AG04449 (cell line): ENCODE measurements at regions not wholly inside any gene's neighbourhood (a gene's known extent, or its start where the extent isn't known, plus 50 kb on each side); places are given as distances from the start of the nearest gene placed in this dataset.
"Not testable (repeated sequence)": the region's sequence is repeated elsewhere in the genome, so short reads cannot be mapped to it uniquely, and the experiment has no call there.

Source experiments
- CTCF ChIA-PET: fragments of 350-600 bp; formaldehyde crosslinking; extraction: SDS; loops from one replicate; lab custom pipeline; 2021; ENCODE audit warnings: antibody characterized with exemption; lab: Yijun Ruan, JAX
- POLR2A ChIA-PET: fragments of 400-600, 350-600 bp; formaldehyde crosslinking; extraction: SDS; loops from one replicate; lab custom pipeline; 2020; ENCODE audit warnings: antibody characterized with exemption, inconsistent platforms; lab: Yijun Ruan, JAX
- DNase-seq: peaks from one replicate; pipeline ENCODE4 v3.0.0-alpha.2; 2010; ENCODE audit warnings: low read depth, low spot score
- H3K4me3 ChIP-seq: 2 replicates; pipeline ENCODE4 v1.5.1; 2011; ENCODE audit warnings: low read depth, mild to moderate bottlenecking, control low read depth, low read length
- CTCF ChIP-seq: IDR thresholded peaks from one replicate; pipeline ENCODE4 v1.5.1; 2011; ENCODE audit warnings: mild to moderate bottlenecking, moderate library complexity, low read length, control low read depth, inconsistent platforms; ENCODE audit not compliant: insufficient read depth; ENCODE audit errors: missing control alignments

- TF ChIP-seq CTCF, result no peak
- no peak for DNase-seq
- CTCF ChIA-PET, result interaction anchor here (1.2 kb wide), 1 partner anchor 23 kb away, joined by 3 read pairs; no protein-coding TSS in a partner anchor
- H3K4me3 ChIP-seq, result no peak overlapping the region
- POLR2A ChIA-PET, result no interaction called here
These were observed 249.0 kb upstream of the LUZP2 start for GRCh38 chr11:24247846-24248245.

- H3K4me3 ChIP-seq, result no peak overlapping the region
- CTCF ChIA-PET, result no interaction called here
- POLR2A ChIA-PET, result no interaction called here
- no peak for TF ChIP-seq CTCF
- DNase-seq, result no peak
These were observed 246.9 kb upstream of the LUZP2 start for GRCh38 chr11:24249921-24250320.

GRCh38 chr11:24253237-24253760 lies 243.6 kb upstream of the LUZP2 start:
- ChIA-PET CTCF (no interaction called here), POLR2A (no interaction called here)
- H3K4me3 ChIP-seq, result no peak overlapping the region
- DNase-seq, result no peak
- TF ChIP-seq CTCF, result no peak

GRCh38 chr11:24264868-24265267 lies 232.0 kb upstream of the LUZP2 start:
- no peak for TF ChIP-seq CTCF
- DNase-seq, result no peak
- ChIA-PET POLR2A (no interaction called here), CTCF (no interaction called here)
- no peak overlapping the region for H3K4me3 ChIP-seq

- H3K4me3 ChIP-seq, result no peak overlapping the region
- CTCF ChIA-PET, result no interaction called here
- no peak for TF ChIP-seq CTCF
- no peak for DNase-seq
- POLR2A ChIA-PET, result no interaction called here
These were observed 229.8 kb upstream of the LUZP2 start for GRCh38 chr11:24267014-24267413.

- TF ChIP-seq CTCF, result no peak
- H3K4me3 ChIP-seq, result no peak overlapping the region
- DNase-seq, result no peak
- CTCF ChIA-PET, result no interaction called here
- POLR2A ChIA-PET, result no interaction called here
These were observed 225.1 kb upstream of the LUZP2 start for GRCh38 chr11:24271798-24272197.

- DNase-seq, CTCF ChIA-PET, POLR2A ChIA-PET, H3K4me3 ChIP-seq: not testable (repeated sequence)
These were observed 222.6 kb upstream of the LUZP2 start for GRCh38 chr11:24274214-24274781.
